BE2C (cell line): ENCODE measurements at regions not wholly inside any gene's neighbourhood (a gene's known extent, or its start where the extent isn't known, plus 50 kb on each side); places are given as distances from the start of the nearest gene placed in this dataset.

Experiments
- DNase-seq: peaks from one replicate; pipeline ENCODE4 v3.0.0-alpha.2; 2020
- H3K27me3 ChIP-seq: fragments of 250-450 bp; sonication (Bioruptor Pico); 2 replicates; pipeline ENCODE4 v1.5.1; 2020; ENCODE audit warnings: mild to moderate bottlenecking
- H3K36me3 ChIP-seq: fragments of 250-450 bp; sonication (Bioruptor Pico); 2 replicates; pipeline ENCODE4 v1.5.1; 2020; ENCODE audit warnings: mild to moderate bottlenecking
- H3K4me1 ChIP-seq: fragments of 250-450 bp; sonication (Bioruptor Pico); 2 replicates; pipeline ENCODE4 v1.5.1; 2020
- H3K4me3 ChIP-seq: 2 replicates; pipeline ENCODE4 v1.5.1; 2011; ENCODE audit warnings: low read depth, low read length
- H3K9me3 ChIP-seq: fragments of 250-450 bp; sonication (Bioruptor Pico); 2 replicates; pipeline ENCODE4 v1.5.1; 2020
- CTCF ChIP-seq: IDR thresholded peaks from 2 replicates; pipeline ENCODE4 v1.5.1; 2012; ENCODE audit warnings: mild to moderate bottlenecking, low read depth, low read length

DNA sequence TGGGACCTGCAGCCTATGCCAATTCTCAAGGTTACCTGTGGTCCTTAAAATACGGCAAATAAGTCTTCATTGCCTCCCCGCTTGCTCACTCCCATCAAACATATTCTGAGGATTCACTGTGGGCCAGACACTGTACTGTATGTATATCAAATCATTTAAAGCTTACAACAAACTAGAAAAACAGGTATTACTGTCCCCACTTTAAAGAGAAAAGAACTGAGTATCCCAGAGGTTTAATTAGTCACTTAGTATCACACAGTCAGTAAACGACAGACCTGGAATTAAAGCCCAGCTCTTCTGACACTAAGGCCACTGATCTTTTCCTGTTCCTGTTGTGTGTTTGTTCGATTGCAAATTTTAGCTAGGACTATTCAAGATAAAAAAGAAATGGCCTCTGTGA is 248.2 kb downstream of the ACTL7B start:
- Histone ChIP-seq H3K36me3 (no peaks in the 10 kb centered on the region), H3K4me1 (no peaks in the 10 kb centered on the region), H3K9me3 (no peaks in the 10 kb centered on the region), H3K27me3 (no peaks in the 10 kb centered on the region), H3K4me3 (no peak overlapping the region)
- TF ChIP-seq CTCF = no peak
- DNase-seq = no peak

DNA sequence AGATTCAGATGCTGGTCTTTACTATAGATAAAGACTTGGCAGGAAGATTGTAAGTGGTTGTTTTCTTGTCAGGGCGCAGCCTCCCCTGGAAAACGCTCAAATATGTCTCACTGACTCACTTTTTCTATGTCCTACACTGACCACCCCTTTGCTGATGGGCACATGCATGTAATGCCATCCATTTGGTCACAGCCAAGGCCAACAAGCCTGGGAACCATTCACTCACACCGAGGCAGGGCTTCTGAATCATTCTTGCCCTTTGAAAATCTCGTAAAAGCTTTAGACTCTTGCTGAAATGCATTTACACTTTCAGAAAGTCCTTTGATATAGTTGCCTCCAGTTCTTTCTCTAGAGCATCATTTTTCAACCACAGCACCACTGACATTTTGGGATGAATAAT is 249.4 kb downstream of the ACTL7B start:
- Histone ChIP-seq H3K4me1 (no peaks in the 10 kb centered on the region), H3K27me3 (no peaks in the 10 kb centered on the region), H3K4me3 (no peak overlapping the region), H3K9me3 (no peaks in the 10 kb centered on the region), H3K36me3 (no peaks in the 10 kb centered on the region)
- no peak for TF ChIP-seq CTCF
- DNase-seq = no peak

- H3K9me3 ChIP-seq = no peaks in the 10 kb centered on the region
- H3K36me3 ChIP-seq = no peaks in the 10 kb centered on the region
- no peak for TF ChIP-seq CTCF
- H3K4me1 ChIP-seq = no peaks in the 10 kb centered on the region
- H3K27me3 ChIP-seq = no peaks in the 10 kb centered on the region
- no peak for DNase-seq
- H3K4me3 ChIP-seq = no peak overlapping the region
These were observed 252.6 kb downstream of the ACTL7B start for GRCh38 chr9:108603141-108603540.

- no peak for DNase-seq
- Histone ChIP-seq H3K36me3 (no peaks in the 10 kb centered on the region), H3K27me3 (no peaks in the 10 kb centered on the region), H3K4me1 (no peaks in the 10 kb centered on the region), H3K9me3 (no peaks in the 10 kb centered on the region), H3K4me3 (no peak overlapping the region)
- TF ChIP-seq CTCF = no peak
These were observed 254.9 kb downstream of the ACTL7B start for GRCh38 chr9:108600896-108601295.

DNA sequence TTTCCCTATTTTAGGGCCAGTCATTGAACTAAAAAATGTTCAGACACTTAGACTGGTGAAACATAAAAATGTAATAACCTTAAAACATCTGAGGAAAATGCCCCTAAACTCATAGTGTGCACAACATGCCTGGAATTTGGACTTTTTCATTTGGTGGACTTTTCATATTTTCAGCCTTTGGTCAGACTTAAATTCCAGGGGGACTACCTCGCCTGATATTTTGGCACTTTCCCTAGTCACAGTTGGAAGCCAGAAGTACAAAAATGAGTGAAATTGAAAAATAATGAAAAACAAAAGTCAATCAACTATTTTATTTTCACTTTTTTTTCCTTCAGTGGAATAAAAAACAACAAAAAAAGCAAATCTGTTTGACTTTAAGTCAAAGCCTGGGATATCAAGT is 256.2 kb downstream of the ACTL7B start:
- Histone ChIP-seq H3K4me3 (no peak overlapping the region), H3K27me3 (no peaks in the 10 kb centered on the region), H3K4me1 (no peaks in the 10 kb centered on the region), H3K36me3 (no peaks in the 10 kb centered on the region), H3K9me3 (no peaks in the 10 kb centered on the region)
- DNase-seq = no peak
- no peak for TF ChIP-seq CTCF

DNA sequence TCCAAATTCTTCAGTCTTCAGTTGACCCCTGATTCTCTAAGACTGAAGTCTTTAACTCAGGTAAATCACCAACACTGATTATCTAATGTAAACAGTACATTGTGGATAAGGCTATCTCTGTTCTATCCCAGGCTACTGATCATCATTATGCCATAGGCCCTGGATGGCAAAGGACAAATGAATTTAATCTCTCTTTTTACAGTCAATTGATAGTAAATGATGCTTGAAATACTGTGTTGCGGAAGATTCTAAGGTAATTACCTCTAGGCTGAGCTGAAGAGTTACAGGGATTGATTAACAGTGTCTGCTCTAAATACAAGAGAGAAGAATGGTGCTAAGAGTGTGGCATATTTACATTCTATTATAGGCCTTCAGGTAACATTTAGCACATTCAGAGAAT is 264.7 kb downstream of the ACTL7B start:
- no peaks in the 10 kb centered on the region for H3K4me1 ChIP-seq
- TF ChIP-seq CTCF = no peak
- no peak for DNase-seq

More for the DNA sequence above, 264.7 kb downstream of the ACTL7B start:
- Histone ChIP-seq H3K27me3 (no peaks in the 10 kb centered on the region; the same call in 1 of the 2 replicates), H3K9me3 (no peaks in the 10 kb centered on the region), H3K36me3 (no peaks in the 10 kb centered on the region), H3K4me3 (no peak overlapping the region)
